ENCODE measurements at regions not wholly inside any gene's neighbourhood (a gene's known extent, or its start where the extent isn't known, plus 50 kb on each side); places are given as distances from the start of the nearest gene placed in this dataset.

GRCh38 chr18:65994302-65994701 lies 243.5 kb downstream of the CDH7 start:
- no peak for DNase-seq

- no peak for DNase-seq
Observed at GRCh38 chr18:65990944-65991708, 240.3 kb downstream of the CDH7 start.

- DNase-seq, result no peak
Observed at GRCh38 chr18:65990174-65990690, 239.4 kb downstream of the CDH7 start.

GRCh38 chr18:65988972-65989371 lies 238.2 kb downstream of the CDH7 start:
- DNase-seq, result no peak

- no peak for DNase-seq
Observed at GRCh38 chr18:65988386-65988785, 237.6 kb downstream of the CDH7 start.

GRCh38 chr18:65983750-65984149 lies 232.9 kb downstream of the CDH7 start:
- DNase-seq, result no peak

- DNase-seq, result peak; percentile 76
Observed at GRCh38 chr18:65975536-65975935, 224.7 kb downstream of the CDH7 start.

- no peak for DNase-seq
Observed at GRCh38 chr18:65974758-65975157, 223.9 kb downstream of the CDH7 start.

GRCh38 chr18:65968239-65969004 lies 217.6 kb downstream of the CDH7 start:
- no peak for DNase-seq

- DNase-seq, result no peak
Observed at GRCh38 chr18:65955747-65956146, 204.9 kb downstream of the CDH7 start.

- no peak for DNase-seq
Observed at GRCh38 chr18:65954372-65954771, 203.6 kb downstream of the CDH7 start.

- DNase-seq, result no peak
Observed at GRCh38 chr18:65946777-65947176, 196.0 kb downstream of the CDH7 start.

- no peak for DNase-seq
Observed at GRCh38 chr18:65943268-65943667, 192.5 kb downstream of the CDH7 start.

- DNase-seq, result no peak
Observed at GRCh38 chr18:65942854-65943253, 192.0 kb downstream of the CDH7 start.

GRCh38 chr18:65942104-65942503 lies 191.3 kb downstream of the CDH7 start:
- no peak for DNase-seq

GRCh38 chr18:65941482-65941881 lies 190.7 kb downstream of the CDH7 start:
- DNase-seq, result no peak

Data from NCI-H1694 (cell line).